GM18873 (cell line): ENCODE measurements at regions not wholly inside any gene's neighbourhood (a gene's known extent, or its start where the extent isn't known, plus 50 kb on each side); places are given as distances from the start of the nearest gene placed in this dataset.
"Not testable (repeated sequence)": the region's sequence is repeated elsewhere in the genome, so short reads cannot be mapped to it uniquely, and the experiment has no call there.

Source experiments
- ATAC-seq: cut with Tn5 transposase; IDR thresholded peaks from one replicate; pipeline ENCODE4 v1.9.1; 2021; ENCODE audit warnings: mild to moderate bottlenecking, moderate library complexity, moderate number of reproducible peaks; ENCODE audit not compliant: unreplicated experiment, low FRiP score

DNA sequence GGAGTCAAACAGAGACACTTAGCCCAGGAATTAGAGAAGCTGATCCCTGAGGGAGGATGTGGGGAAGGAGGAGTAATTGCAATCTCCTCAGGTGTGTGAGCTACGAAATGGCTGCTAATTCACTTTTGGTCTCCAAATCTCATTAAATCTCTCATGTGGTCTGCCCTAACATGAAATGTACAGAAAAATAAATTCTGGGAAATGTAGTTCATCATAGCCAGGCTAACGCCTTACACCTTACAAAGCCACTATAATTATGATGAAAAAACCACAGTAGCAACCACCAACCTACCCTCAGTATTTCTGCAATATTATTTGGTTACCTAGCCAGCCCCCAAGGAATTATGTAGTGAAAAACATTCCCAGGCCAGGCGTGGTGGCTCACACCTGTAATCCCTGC lies 354.0 kb downstream of the TMEM167A start:
- no peak for ATAC-seq

GRCh38 chr5:82721087-82721410 lies 356.1 kb downstream of the TMEM167A start:
- ATAC-seq = no peak

GRCh38 chr5:82720213-82721086 lies 356.7 kb downstream of the TMEM167A start:
- ATAC-seq = no peak

DNA sequence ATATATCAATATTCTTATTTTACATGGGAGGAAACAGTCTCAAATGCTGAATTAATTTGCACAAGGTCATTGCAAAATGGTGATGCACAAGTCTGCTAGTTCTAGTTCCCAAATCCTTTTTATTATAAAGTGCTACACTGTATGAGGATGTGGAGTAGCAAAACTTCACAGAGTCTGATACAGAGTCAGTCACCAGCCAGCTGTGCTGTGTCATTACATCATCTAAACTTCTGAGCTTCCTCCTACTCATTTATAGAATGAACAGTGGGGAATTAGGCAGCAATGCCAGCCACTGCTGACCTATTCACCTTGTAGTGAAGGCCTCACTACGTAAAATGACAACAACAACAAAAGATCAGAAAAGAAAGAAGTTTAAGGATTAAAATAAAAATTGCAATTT lies 357.8 kb downstream of the TMEM167A start:
- peak; percentile 98 for ATAC-seq

GRCh38 chr5:82717738-82718137 lies 359.5 kb downstream of the TMEM167A start:
- ATAC-seq = no peak

GRCh38 chr5:82714732-82715131 lies 362.5 kb downstream of the TMEM167A start:
- not testable (repeated sequence) for ATAC-seq

GRCh38 chr5:82713811-82714210 lies 363.4 kb downstream of the TMEM167A start:
- ATAC-seq = no peak

DNA sequence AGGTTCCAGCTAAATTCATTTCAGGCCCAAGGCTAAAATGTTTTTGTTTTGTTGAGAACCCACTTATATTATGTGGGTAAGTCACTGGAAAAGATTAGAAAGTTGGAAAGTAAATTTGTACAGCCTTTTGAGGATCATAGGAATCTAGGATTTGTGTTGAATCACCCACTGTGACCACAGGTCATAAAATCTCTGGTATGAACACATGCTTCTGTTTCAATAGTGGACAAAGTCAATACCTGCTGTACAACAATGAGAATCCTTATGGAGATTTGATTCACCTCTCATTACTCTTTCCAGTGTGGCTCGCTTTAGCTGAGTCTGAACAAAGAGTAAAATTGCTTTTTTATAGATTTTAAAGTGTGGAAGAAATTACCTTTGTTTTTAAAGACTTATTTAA lies 369.5 kb downstream of the TMEM167A start:
- ATAC-seq = no peak

GRCh38 chr5:82704381-82704780 lies 372.8 kb downstream of the TMEM167A start:
- no peak for ATAC-seq

- ATAC-seq = no peak
These were observed 375.1 kb downstream of the TMEM167A start for GRCh38 chr5:82702046-82702445.

DNA sequence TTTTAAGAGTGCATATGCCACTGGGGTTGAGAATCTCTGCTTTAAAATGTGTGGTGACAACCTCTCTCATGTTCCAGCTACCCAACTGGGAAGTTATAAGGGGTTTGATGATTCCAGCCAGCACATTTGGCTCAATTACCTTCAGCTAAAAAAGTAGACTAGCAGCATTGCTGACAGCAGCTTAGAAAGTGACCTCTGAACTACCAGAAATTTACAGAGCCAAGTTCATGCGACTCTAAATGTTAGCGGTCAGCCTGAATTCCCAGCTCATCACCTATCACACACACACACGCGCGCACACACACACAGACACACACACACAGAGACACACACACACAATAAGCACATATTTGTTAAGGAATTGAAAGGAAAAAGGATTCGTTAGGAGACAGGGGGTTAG lies 377.5 kb downstream of the TMEM167A start:
- no peak for ATAC-seq

GRCh38 chr5:82698026-82698425 lies 379.2 kb downstream of the TMEM167A start:
- no peak for ATAC-seq

GRCh38 chr5:82694711-82695285 lies 382.4 kb downstream of the TMEM167A start:
- ATAC-seq = no peak

- no peak for ATAC-seq
These were observed 384.4 kb downstream of the TMEM167A start for GRCh38 chr5:82692826-82693225.

DNA sequence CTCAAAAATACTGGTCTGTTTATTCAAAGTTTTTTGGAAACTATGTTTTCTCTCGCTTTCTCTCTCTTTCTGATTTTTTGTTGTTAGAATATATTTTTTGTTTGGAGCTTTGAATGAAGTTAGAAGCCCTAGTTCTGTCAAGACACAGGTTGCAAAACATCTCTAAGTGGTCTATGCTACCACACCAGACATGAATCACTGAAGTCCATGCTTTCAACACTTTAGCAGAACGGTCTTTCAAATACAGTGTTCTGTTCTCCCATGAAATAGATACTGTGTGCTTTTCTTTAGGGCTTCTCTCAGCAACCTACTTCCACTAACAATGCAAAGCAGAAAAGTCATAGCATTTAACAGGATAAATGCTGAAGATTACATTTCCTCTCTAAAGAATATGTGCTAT lies 392.5 kb downstream of the TMEM167A start:
- ATAC-seq = no peak

DNA sequence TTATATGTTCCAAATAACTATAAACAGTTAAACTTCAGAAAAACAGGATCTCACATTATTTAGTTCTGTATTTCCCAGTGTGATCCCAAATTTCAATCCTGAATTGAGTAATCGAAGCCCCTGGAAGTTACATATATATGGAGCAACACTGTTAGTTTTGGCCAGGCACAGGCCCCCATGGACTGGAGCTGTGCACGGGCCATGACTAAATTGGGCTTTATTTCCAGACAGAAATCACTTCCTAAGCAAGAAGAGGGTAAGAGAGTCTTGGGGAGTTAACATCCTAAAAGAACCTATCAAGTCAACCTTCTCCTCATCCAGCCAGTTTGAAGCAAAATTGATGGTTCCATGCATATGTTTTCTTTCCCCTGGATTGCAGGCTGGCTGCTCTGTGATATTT lies 393.0 kb downstream of the TMEM167A start:
- no peak for ATAC-seq

DNA sequence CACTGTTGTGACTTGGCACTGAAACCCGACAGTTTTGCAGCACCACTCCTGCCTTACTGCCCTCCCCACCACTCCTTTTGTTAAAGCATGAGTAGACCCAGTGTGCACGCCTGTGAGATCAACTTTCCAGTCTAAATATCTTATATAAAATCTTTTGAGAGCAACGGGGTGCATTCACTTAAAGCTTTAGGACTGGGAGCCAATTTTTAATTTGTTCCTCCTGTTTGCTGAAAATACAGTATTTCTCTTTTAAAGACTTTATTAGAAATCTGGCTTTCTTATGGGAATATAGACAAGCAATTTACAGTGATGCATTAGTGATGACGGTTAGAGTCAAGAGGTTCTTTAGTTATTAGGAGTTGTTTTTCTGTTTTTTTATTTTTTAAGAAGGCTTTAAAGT lies 397.5 kb downstream of the TMEM167A start:
- ATAC-seq = no peak

DNA sequence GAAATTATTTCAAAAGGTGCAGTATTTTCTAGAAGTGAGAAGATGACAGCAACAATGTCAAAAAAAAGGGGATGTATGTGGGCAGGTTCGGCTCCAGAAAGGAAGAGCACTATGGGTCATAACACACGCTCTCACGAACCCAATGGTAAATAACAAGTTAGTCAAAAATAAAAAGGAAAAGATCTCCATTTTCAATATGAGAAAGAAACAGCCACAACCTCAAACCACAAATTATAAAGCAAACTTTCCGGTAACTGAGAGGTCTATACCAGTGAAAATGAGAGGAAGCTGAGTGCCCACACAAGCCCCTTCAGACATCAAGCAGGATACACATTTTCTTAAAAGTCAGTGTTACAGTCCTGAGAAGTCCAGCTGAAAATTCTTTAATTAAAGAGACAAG lies 398.5 kb upstream of the RPS23 start:
- ATAC-seq = peak; percentile 76

DNA sequence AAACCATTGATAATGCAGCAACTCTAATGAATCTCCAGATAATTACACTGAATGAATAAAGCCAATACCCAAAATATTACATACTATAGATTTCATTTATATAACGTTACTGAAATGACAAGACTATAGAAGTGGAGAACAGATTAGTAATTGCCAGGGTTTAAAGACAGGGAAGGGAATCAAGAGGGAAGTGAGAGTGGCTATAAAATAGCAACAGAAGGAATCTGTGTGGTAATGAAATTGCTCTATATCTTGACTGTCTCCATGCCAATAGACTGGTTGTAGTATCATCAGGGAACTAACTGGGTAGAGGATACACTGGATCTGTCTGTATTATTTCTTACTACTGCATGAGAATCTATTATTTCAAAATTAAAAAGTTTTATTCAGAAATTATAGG lies 396.5 kb upstream of the RPS23 start:
- no peak for ATAC-seq

- ATAC-seq = no peak
These were observed 395.1 kb upstream of the RPS23 start for GRCh38 chr5:82673057-82673809.

DNA sequence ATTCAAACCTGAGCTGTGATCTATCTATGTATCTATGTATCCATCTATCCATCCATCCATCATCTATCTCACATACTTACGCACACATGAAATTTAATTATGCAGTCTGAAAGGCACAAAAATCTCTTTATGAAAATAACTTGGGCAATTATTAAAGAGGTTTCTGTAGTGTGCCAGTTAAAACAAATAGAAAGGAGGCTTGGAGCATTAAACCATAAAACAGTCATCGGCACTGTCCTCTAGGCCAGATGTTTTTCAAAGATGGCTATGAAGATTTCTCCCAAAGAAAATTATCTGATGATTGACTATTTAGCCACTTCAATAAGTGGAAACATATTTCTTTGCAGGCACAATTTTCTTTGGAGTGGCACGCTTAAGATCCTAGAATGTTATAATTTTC lies 392.5 kb upstream of the RPS23 start:
- no peak for ATAC-seq

DNA sequence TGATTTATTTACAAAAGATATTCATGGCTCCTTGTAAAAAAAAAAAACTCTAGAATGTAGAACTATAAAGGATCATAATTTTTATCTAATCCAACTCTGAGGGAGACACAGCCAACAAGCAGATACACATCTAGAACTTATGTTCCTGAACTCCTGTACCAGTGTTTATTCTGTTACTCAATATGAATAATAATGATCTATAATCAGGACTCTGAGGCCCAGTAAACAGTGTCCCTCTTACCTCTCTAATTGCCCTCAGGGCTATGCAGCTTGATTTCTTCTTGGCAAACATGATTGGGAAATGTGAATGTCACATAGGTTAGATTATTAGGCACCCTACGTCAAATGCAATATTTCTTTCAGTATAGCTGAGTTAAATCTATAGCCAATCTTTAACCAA lies 391.6 kb upstream of the RPS23 start:
- ATAC-seq = no peak
